B cell (primary cell): ENCODE measurements at regions not wholly inside any gene's neighbourhood (a gene's known extent, or its start where the extent isn't known, plus 50 kb on each side); places are given as distances from the start of the nearest gene placed in this dataset.

Source experiments
- ATAC-seq: fragments of 200-7000 bp; cut with Tn5 transposase; one replicate; pipeline ENCODE4 v1.10.0; 2021; ENCODE audit warnings: low read depth, mild to moderate bottlenecking, moderate number of reproducible peaks, moderate library complexity
- CTCF ChIA-PET: fragments of 350-600 bp; sonication (Branson Sonifier 250); formaldehyde crosslinking; loops from one replicate; lab custom pipeline; 2021; ENCODE audit warnings: antibody characterized with exemption, inconsistent platforms; lab: Charles Lee
- POLR2A ChIA-PET: fragments of 350-600 bp; sonication (Branson Sonifier 250); formaldehyde crosslinking; loops from one replicate; lab custom pipeline; 2021; ENCODE audit warnings: antibody characterized with exemption; lab: Charles Lee
- DNase-seq: peaks from one replicate; pipeline ENCODE4 v3.0.0; 2013
- H2AFZ ChIP-seq: 2 replicates; pipeline ENCODE4 v1.6.1; 2012; ENCODE audit warnings: mild to moderate bottlenecking, low read depth, low read length; ENCODE audit not compliant: insufficient read depth, poor library complexity, severe bottlenecking
- H3K27ac ChIP-seq, 2 donors: 1 replicate in 1 of 2; 2 replicates in 1 of 2; pipeline ENCODE4 v1.5.1; 2012 to 2013; ENCODE audit warnings: low read length in 2 of 2, mild to moderate bottlenecking in 2 of 2, moderate library complexity in 1 of 2
- H3K27me3 ChIP-seq, 4 experiments: fragments of 200-600 bp in 1 of 4; sonication (generic) in 1 of 4; replicated peaks in 1 of 4; 1 replicate in 2 of 4; 2 replicates in 2 of 4; pipeline versions ENCODE4 v1.6.1 to v1.7.0; 2013 to 2016; ENCODE audit warnings: low read length in 3 of 4, mild to moderate bottlenecking in 2 of 4, mixed read lengths in 1 of 4, moderate library complexity in 1 of 4; ENCODE audit not compliant: insufficient read depth in 4 of 4, control insufficient read depth in 3 of 4; ENCODE audit errors: control extremely low read depth in 1 of 4
- H3K36me3 ChIP-seq, 2 experiments: replicated peaks in 1 of 2; 1 replicate in 1 of 2; 2 replicates in 1 of 2; pipeline versions ENCODE4 v1.6.1 to v1.7.1; 2013; ENCODE audit warnings: low read length in 1 of 2; ENCODE audit not compliant: insufficient read depth in 2 of 2, control insufficient read depth in 1 of 2; ENCODE audit errors: control extremely low read depth in 1 of 2, extremely low read depth in 1 of 2
- H3K4me1 ChIP-seq, 2 donors: fragments of 200-600 bp in 1 of 2; sonication (generic) in 1 of 2; 1 replicate in 1 of 2; 2 replicates in 1 of 2; pipeline versions ENCODE4 v1.5.1 to v1.6.1; 2013 to 2017; ENCODE audit warnings: low read length in 2 of 2; ENCODE audit not compliant: control insufficient read depth in 2 of 2, insufficient read depth in 2 of 2
- H3K4me2 ChIP-seq: replicated peaks from 2 replicates; pipeline ENCODE3; 2012; ENCODE audit warnings: mild to moderate bottlenecking, low read depth, low read length; ENCODE audit not compliant: poor library complexity, severe bottlenecking
- H3K4me3 ChIP-seq, 5 experiments: fragments of 200-600 bp in 1 of 5; sonication (generic) in 1 of 5; 1 replicate in 3 of 5; 2 replicates in 2 of 5; pipeline versions ENCODE4 v1.5.1 to v1.7.0; 2011 to 2016; ENCODE audit warnings: low read length in 4 of 5, mild to moderate bottlenecking in 4 of 5, low read depth in 2 of 5, control low read depth in 1 of 5, moderate library complexity in 1 of 5; ENCODE audit not compliant: insufficient read depth in 1 of 5; ENCODE audit errors: control extremely low read depth in 1 of 5, extremely low read depth in 1 of 5
- H3K79me2 ChIP-seq: fragments of 200-600 bp; sonication (generic); one replicate; pipeline ENCODE4 v1.6.0; 2016; ENCODE audit warnings: low read length; ENCODE audit not compliant: control insufficient read depth, insufficient read depth
- H3K9ac ChIP-seq: fragments of 200-600 bp; sonication (generic); 2 replicates; pipeline ENCODE4 v1.6.1; 2017; ENCODE audit warnings: mild to moderate bottlenecking, low read length, moderate library complexity
- H3K9me3 ChIP-seq, 3 donors: one replicate each; pipeline versions ENCODE4 v1.6.1 to v1.7.1; 2013; ENCODE audit warnings: low read length in 2 of 3; ENCODE audit not compliant: control insufficient read depth in 2 of 3, insufficient read depth in 1 of 3; ENCODE audit errors: control extremely low read depth in 1 of 3
- H4K20me1 ChIP-seq: 2 replicates; pipeline ENCODE4 v1.6.0; 2012; ENCODE audit warnings: mild to moderate bottlenecking, low read length; ENCODE audit not compliant: insufficient read depth, control insufficient read depth, poor library complexity, severe bottlenecking
- H3K27ac Mint-ChIP-seq: one replicate; pipeline ENCODE4 v1.8.0; 2021; ENCODE audit warnings: mixed read lengths
- H3K27me3 Mint-ChIP-seq: one replicate; pipeline ENCODE4 v1.8.0; 2021; ENCODE audit warnings: mixed read lengths
- H3K4me1 Mint-ChIP-seq: one replicate; pipeline ENCODE4 v1.8.0; 2021; ENCODE audit warnings: mixed read lengths
- H3K4me3 Mint-ChIP-seq: one replicate; pipeline ENCODE4 v1.8.0; 2021; ENCODE audit warnings: mixed read lengths
- H3K9me3 Mint-ChIP-seq: one replicate; pipeline ENCODE4 v1.8.0; 2022; ENCODE audit warnings: mixed read lengths; ENCODE audit not compliant: insufficient read depth
- CTCF ChIP-seq: fragments of 200-600 bp; IDR thresholded peaks from one replicate; pipeline ENCODE4 v1.8.0; 2022; ENCODE audit warnings: antibody characterized with exemption, mild to moderate bottlenecking
- EZH2 ChIP-seq: IDR thresholded peaks from 2 replicates; pipeline ENCODE4 v1.6.1; 2012; ENCODE audit warnings: borderline replicate concordance, low read depth, mild to moderate bottlenecking, moderate library complexity, low read length; ENCODE audit not compliant: insufficient read depth, poor library complexity, severe bottlenecking
- WGBS: methylation state at CpG from one replicate; pipeline ENCODE4 v1.1.5; 2013; ENCODE audit warnings: missing lambda C conversion rate; ENCODE audit not compliant: insufficient coverage; 5-methylcytosine and 5-hydroxymethylcytosine counted together
- intact Hi-C: fragments of 100-400 bp; cut with micrococcal nuclease; formaldehyde crosslinking; loops from one replicate; pipeline ENCODE4 v1.10.0; 2022

- DNase-seq = no peak
- H2AFZ ChIP-seq = no peak overlapping the region
- Mint-ChIP-seq H3K9me3 (peaks cover 5% of the 10 kb centered on the region), H3K4me1 (no peaks in the 10 kb centered on the region), H3K27me3 (no peaks in the 10 kb centered on the region), H3K4me3 (no peak overlapping the region), H3K27ac (no peak overlapping the region)
- H3K4me3 ChIP-seq = no peak overlapping the region
- no peaks in the 10 kb centered on the region for H3K4me1 ChIP-seq
- H3K79me2 ChIP-seq = no peaks in the 10 kb centered on the region
- no peaks in the 10 kb centered on the region for H4K20me1 ChIP-seq
- intact Hi-C loops = no loop called here
- ATAC-seq = no peak
- no peaks in the 10 kb centered on the region for H3K36me3 ChIP-seq
- no peak overlapping the region for H3K9ac ChIP-seq
- H3K4me2 ChIP-seq = no peak overlapping the region
- no CpG with 5 or more reads among the region's 1 CpG for WGBS
- TF ChIP-seq EZH2 = no peak
- no peak for TF ChIP-seq CTCF
- ChIA-PET POLR2A (no interaction called here), CTCF (no interaction called here)
- H3K27me3 ChIP-seq = no peaks in the 10 kb centered on the region
- H3K27ac ChIP-seq = no peak overlapping the region
- H3K9me3 ChIP-seq = peaks cover 0 to 6% (median 0%) of the 10 kb centered on the region in 3 donors
These were observed 903.8 kb downstream of the SLC4A3 start for GRCh38 chr2:220531216-220531615.

- no peaks in the 10 kb centered on the region for H3K36me3 ChIP-seq
- Mint-ChIP-seq H3K27me3 (no peaks in the 10 kb centered on the region), H3K9me3 (peaks cover 5% of the 10 kb centered on the region), H3K27ac (no peak overlapping the region), H3K4me1 (no peaks in the 10 kb centered on the region), H3K4me3 (no peak overlapping the region)
- intact Hi-C loops = no loop called here
- DNase-seq = no peak
- no peak overlapping the region for H3K4me3 ChIP-seq
- H3K27ac ChIP-seq = no peak overlapping the region
- no peaks in the 10 kb centered on the region for H3K79me2 ChIP-seq
- WGBS = 86% methylated on average over 2 of the region's 2 CpGs
- no peak overlapping the region for H2AFZ ChIP-seq
- H3K27me3 ChIP-seq = no peaks in the 10 kb centered on the region
- TF ChIP-seq EZH2 (no peak), CTCF (no peak)
- no peak overlapping the region for H3K4me2 ChIP-seq
- peaks cover 0 to 6% (median 0%) of the 10 kb centered on the region in 3 donors for H3K9me3 ChIP-seq
- no peak overlapping the region for H3K9ac ChIP-seq
- ChIA-PET POLR2A (no interaction called here), CTCF (no interaction called here)
- no peaks in the 10 kb centered on the region for H3K4me1 ChIP-seq
- no peaks in the 10 kb centered on the region for H4K20me1 ChIP-seq
- ATAC-seq = no peak
These were observed 906.1 kb downstream of the SLC4A3 start for GRCh38 chr2:220533485-220533884.
